ENCODE measurements at regions not wholly inside any gene's neighbourhood (a gene's known extent, or its start where the extent isn't known, plus 50 kb on each side); places are given as distances from the start of the nearest gene placed in this dataset.

- TF ChIP-seq, protein P1, sequence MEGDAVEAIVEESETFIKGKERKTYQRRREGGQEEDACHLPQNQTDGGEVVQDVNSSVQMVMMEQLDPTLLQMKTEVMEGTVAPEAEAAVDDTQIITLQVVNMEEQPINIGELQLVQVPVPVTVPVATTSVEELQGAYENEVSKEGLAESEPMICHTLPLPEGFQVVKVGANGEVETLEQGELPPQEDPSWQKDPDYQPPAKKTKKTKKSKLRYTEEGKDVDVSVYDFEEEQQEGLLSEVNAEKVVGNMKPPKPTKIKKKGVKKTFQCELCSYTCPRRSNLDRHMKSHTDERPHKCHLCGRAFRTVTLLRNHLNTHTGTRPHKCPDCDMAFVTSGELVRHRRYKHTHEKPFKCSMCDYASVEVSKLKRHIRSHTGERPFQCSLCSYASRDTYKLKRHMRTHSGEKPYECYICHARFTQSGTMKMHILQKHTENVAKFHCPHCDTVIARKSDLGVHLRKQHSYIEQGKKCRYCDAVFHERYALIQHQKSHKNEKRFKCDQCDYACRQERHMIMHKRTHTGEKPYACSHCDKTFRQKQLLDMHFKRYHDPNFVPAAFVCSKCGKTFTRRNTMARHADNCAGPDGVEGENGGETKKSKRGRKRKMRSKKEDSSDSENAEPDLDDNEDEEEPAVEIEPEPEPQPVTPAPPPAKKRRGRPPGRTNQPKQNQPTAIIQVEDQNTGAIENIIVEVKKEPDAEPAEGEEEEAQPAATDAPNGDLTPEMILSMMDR (IDR thresholded peaks at IDR 0.05): no peak
- no peak for TF ChIP-seq ZFX (IDR thresholded peaks at IDR 0.05; ENCODE audit: borderline replicate concordance)
Measured at GRCh38 chr3:106823701-106824100, 553.5 kb upstream of the CCDC54 start.

All from 22Rv1 (cell line).